A549 (cell line): ENCODE measurements at regions not wholly inside any gene's neighbourhood (a gene's known extent, or its start where the extent isn't known, plus 50 kb on each side); places are given as distances from the start of the nearest gene placed in this dataset.

Source experiments
- ATAC-seq, 2 experiments: fragments of 200-7000 bp in 1 of 2; fragments of >200 bp in 1 of 2; cut with Nextera tagmentation in 1 of 2; cut with Tn5 transposase in 1 of 2; 3 replicates each; pipeline versions ENCODE4 v1.8.0 to v1.9.1; 2018 to 2020; ENCODE audit warnings: mild to moderate bottlenecking in 1 of 2, moderate library complexity in 1 of 2
- CTCF ChIA-PET: fragments of 300-600 bp; sonication (Branson Sonifier 250); formaldehyde crosslinking; extraction: SDS; loops from one replicate; lab custom pipeline; 2021; ENCODE audit warnings: antibody characterized with exemption, inconsistent platforms; lab: Yijun Ruan, JAX
- POLR2A ChIA-PET: fragments of 350-600 bp; formaldehyde crosslinking; extraction: SDS; loops from one replicate; lab custom pipeline; 2021; ENCODE audit warnings: antibody characterized with exemption, inconsistent platforms; lab: Yijun Ruan, JAX
- DNase-seq, 2 experiments: peaks; one replicate each; pipeline versions ENCODE4 v3.0.0 to v3.0.0-alpha.2; 2011 to 2016; ENCODE audit warnings: low read depth in 1 of 2, low spot score in 1 of 2
- FAIRE-seq: peaks from 2 replicates; lab custom pipeline; 2011; peaks lifted over from hg19 to GRCh38; lab: Jason Lieb, UNC
- H3K27ac ChIP-seq, 2 experiments: fragments of >200 bp; sonication (Bioruptor Twin); formaldehyde crosslinking; 3 replicates each; pipeline ENCODE4 v1.5.1; 2016 to 2017
- H3K4me1 ChIP-seq: fragments of >200 bp; sonication (Bioruptor Twin); formaldehyde crosslinking; 3 replicates; pipeline ENCODE4 v1.6.1; 2016
- H3K4me2 ChIP-seq: fragments of >200 bp; sonication (Bioruptor Twin); formaldehyde crosslinking; 3 replicates; pipeline ENCODE4 v1.6.1; 2016
- H3K4me3 ChIP-seq: fragments of >200 bp; sonication (Bioruptor Twin); formaldehyde crosslinking; 3 replicates; pipeline ENCODE4 v1.5.1; 2016
- H3K9me3 ChIP-seq: fragments of >200 bp; sonication (Bioruptor Twin); formaldehyde crosslinking; 3 replicates; pipeline ENCODE4 v1.6.1; 2016
- ATOH8 ChIP-seq: fragments of 250-450 bp; sonication (Bioruptor Pico); IDR thresholded peaks from 2 replicates; pipeline ENCODE4 v1.5.0; 2020; ENCODE audit warnings: low read depth, mild to moderate bottlenecking, moderate library complexity
- BCL3 ChIP-seq: fragments of >200 bp; sonication (Bioruptor Twin); formaldehyde crosslinking; IDR thresholded peaks from 3 replicates; pipeline ENCODE4 v1.6.1; 2016
- CBX2 ChIP-seq: fragments of 200-600 bp; sonication (generic); IDR thresholded peaks from 2 replicates; pipeline ENCODE4 v1.6.1; 2016; ENCODE audit warnings: low read depth, mild to moderate bottlenecking, borderline replicate concordance
- CBX8 ChIP-seq: fragments of 200-600 bp; sonication (generic); IDR thresholded peaks from 2 replicates; pipeline ENCODE4 v1.6.1; 2016
- CEBPB ChIP-seq, 2 experiments: fragments of >200 bp in 1 of 2; sonication (Bioruptor Twin) in 1 of 2; formaldehyde crosslinking in 1 of 2; IDR thresholded peaks; 2 replicates each; pipeline ENCODE4 v1.6.1; 2012 to 2016
- CHD2 ChIP-seq: fragments of 150-350 bp; IDR thresholded peaks from 2 replicates; pipeline ENCODE4 v1.6.1; 2014; ENCODE audit warnings: low read length; ENCODE audit not compliant: partially characterized antibody
- CTCF ChIP-seq: fragments of >200 bp; sonication (Bioruptor Twin); formaldehyde crosslinking; IDR thresholded peaks from 3 replicates; pipeline ENCODE4 v1.5.1; 2016
- EHF ChIP-seq: fragments of 250-450 bp; sonication (Bioruptor Pico); IDR thresholded peaks from 2 replicates; pipeline ENCODE4 v1.5.0; 2020; ENCODE audit warnings: mild to moderate bottlenecking
- EP300 ChIP-seq, 2 experiments: fragments of >200 bp; sonication (Bioruptor Twin); formaldehyde crosslinking; IDR thresholded peaks; 2 replicates in 1 of 2; 3 replicates in 1 of 2; pipeline ENCODE4 v1.6.1; 2016 to 2017
- ESRRA ChIP-seq: fragments of 150-350 bp; IDR thresholded peaks from 2 replicates; pipeline ENCODE4 v1.6.1; 2014; ENCODE audit warnings: mild to moderate bottlenecking, low read length, borderline replicate concordance
- FOSL2 ChIP-seq, 2 experiments: fragments of 450-650 bp in 1 of 2; fragments of >200 bp in 1 of 2; sonication (Bioruptor Twin) in 1 of 2; formaldehyde crosslinking; IDR thresholded peaks; 2 replicates each; pipeline versions ENCODE4 v1.5.0 to v1.6.1; 2016 to 2020; ENCODE audit warnings: mild to moderate bottlenecking in 1 of 2, moderate library complexity in 1 of 2
- FOXS1 ChIP-seq: fragments of 250-450 bp; sonication (Bioruptor Pico); IDR thresholded peaks from 2 replicates; pipeline ENCODE4 v1.5.0; 2020; ENCODE audit warnings: mild to moderate bottlenecking, moderate library complexity
- HES2 ChIP-seq: fragments of >200 bp; sonication (Bioruptor Twin); formaldehyde crosslinking; IDR thresholded peaks from 2 replicates; pipeline ENCODE4 v1.6.1; 2016
- HOXA7 ChIP-seq: fragments of 250-450 bp; sonication (Bioruptor Pico); IDR thresholded peaks from 2 replicates; pipeline ENCODE4 v1.5.0; 2020; ENCODE audit warnings: mild to moderate bottlenecking, moderate library complexity
- NFE2L2 ChIP-seq: fragments of 150-350 bp; conservative IDR thresholded peaks from 2 replicates; pipeline ENCODE4 v1.6.1; 2014; ENCODE audit warnings: low read length
- NR3C1 ChIP-seq: fragments of >200 bp; sonication (Bioruptor Twin); formaldehyde crosslinking; IDR thresholded peaks from 3 replicates; pipeline ENCODE4 v1.6.1; 2017
- PBX3 ChIP-seq: IDR thresholded peaks from 2 replicates; pipeline ENCODE4 v1.6.1; 2012
- POLR2A ChIP-seq: IDR thresholded peaks from 2 replicates; pipeline ENCODE4 v1.6.1; 2012; ENCODE audit warnings: mild to moderate bottlenecking, low read length
- RARB ChIP-seq: fragments of 250-450 bp; sonication (Bioruptor Pico); IDR thresholded peaks from 2 replicates; pipeline ENCODE4 v1.8.0; 2021; ENCODE audit warnings: mild to moderate bottlenecking, moderate library complexity
- REST ChIP-seq: fragments of 200-600 bp; sonication (generic); IDR thresholded peaks from 2 replicates; pipeline ENCODE4 v1.6.1; 2016; ENCODE audit warnings: antibody characterized with exemption, mild to moderate bottlenecking, moderate library complexity
- RNF2 ChIP-seq: fragments of 200-600 bp; sonication (generic); IDR thresholded peaks from 2 replicates; pipeline ENCODE4 v1.6.1; 2016; ENCODE audit warnings: low read depth, mild to moderate bottlenecking, antibody characterized with exemption, moderate library complexity, borderline replicate concordance
- SREBF2 ChIP-seq: fragments of 450-650 bp; IDR thresholded peaks from 2 replicates; pipeline ENCODE4 v1.6.1; 2014; ENCODE audit warnings: mild to moderate bottlenecking, moderate library complexity
- TFCP2L1 ChIP-seq: fragments of 250-450 bp; sonication (Bioruptor Pico); IDR thresholded peaks from 2 replicates; pipeline ENCODE4 v1.5.0; 2021; ENCODE audit warnings: mild to moderate bottlenecking
- USF2 ChIP-seq: fragments of 450-650 bp; IDR thresholded peaks from 2 replicates; pipeline ENCODE4 v1.6.1; 2014; ENCODE audit warnings: antibody characterized with exemption
- ZC3H11A ChIP-seq: fragments of 450-650 bp; IDR thresholded peaks from 2 replicates; pipeline ENCODE4 v1.6.1; 2014; ENCODE audit warnings: antibody characterized with exemption, mild to moderate bottlenecking
- ZFP36 ChIP-seq: fragments of 450-650 bp; IDR thresholded peaks from 2 replicates; pipeline ENCODE4 v1.6.1; 2014; ENCODE audit warnings: borderline replicate concordance; ENCODE audit not compliant: partially characterized antibody
- ZNF302 ChIP-seq: fragments of 250-450 bp; sonication (Bioruptor Pico); IDR thresholded peaks from 2 replicates; pipeline ENCODE4 v1.9.0; 2021; ENCODE audit warnings: inconsistent platforms, mild to moderate bottlenecking, moderate library complexity
- ZSCAN20 ChIP-seq: fragments of 250-450 bp; sonication (Bioruptor Pico); IDR thresholded peaks from 2 replicates; pipeline ENCODE4 v1.8.0; 2022; ENCODE audit warnings: mild to moderate bottlenecking, moderate library complexity
- WGBS: methylation state at CpG from one replicate; pipeline ENCODE4 v1.1.6; 2017; ENCODE audit errors: missing lambda C conversion rate; 5-methylcytosine and 5-hydroxymethylcytosine counted together

- 6% methylated on average over 3 of the region's 3 CpGs for WGBS
- ChIA-PET POLR2A (no interaction called here), CTCF (no interaction called here)
- Histone ChIP-seq H3K9me3 (no peaks in the 10 kb centered on the region; the same call in 2 of the 3 replicates), H3K4me2 (no peak overlapping the region), H3K4me1 (no peaks in the 10 kb centered on the region), H3K4me3 (no peak overlapping the region), H3K27ac (no peak overlapping the region)
- no peak for DNase-seq
- TF ChIP-seq CEBPB (IDR thresholded peaks at IDR 0.05) = no peak
- TF ChIP-seq BCL3 = no peak
- no peak for TF ChIP-seq RNF2
- no peak for TF ChIP-seq SREBF2
- TF ChIP-seq PBX3 = no peak
- no peak for TF ChIP-seq POLR2A
- no peak for TF ChIP-seq NR3C1
- no peak for TF ChIP-seq ATOH8 (CRISPR knock-in tag)
- TF ChIP-seq EHF = no peak
- no peak for TF ChIP-seq CHD2
- no peak for TF ChIP-seq HOXA7
- TF ChIP-seq ZSCAN20 (CRISPR knock-in tag) = no peak
- TF ChIP-seq EP300 (IDR thresholded peaks at IDR 0.05) = no peak
- TF ChIP-seq RARB (CRISPR knock-in tag) = no peak
- no peak for TF ChIP-seq CBX2
- TF ChIP-seq ZC3H11A = no peak
- no peak for TF ChIP-seq HES2
- TF ChIP-seq ZNF302 (CRISPR knock-in tag) = no peak
- no peak for TF ChIP-seq ZFP36
- TF ChIP-seq TFCP2L1 = no peak
- no peak for FAIRE-seq
- ATAC-seq = no peak
Observed at GRCh38 chr5:105530716-105531261, 1968.2 kb upstream of the NUDT12 start.

GRCh38 chr5:105529851-105530250 is 1967.3 kb upstream of the NUDT12 start:
- POLR2A ChIA-PET = no interaction called here
- no peak for TF ChIP-seq REST
- no peak for TF ChIP-seq ESRRA
- no peak for TF ChIP-seq BCL3
- no peak for TF ChIP-seq NFE2L2
- TF ChIP-seq FOSL2 (IDR thresholded peaks at IDR 0.05) = no peak
- no peak for TF ChIP-seq FOSL2 (CRISPR knock-in tag; IDR thresholded peaks at IDR 0.05)
- no peak for TF ChIP-seq CBX2
- no peak for TF ChIP-seq FOXS1 (CRISPR knock-in tag)
- TF ChIP-seq SREBF2 = no peak
- no peak for TF ChIP-seq CTCF
- no peak for TF ChIP-seq CBX8
- no peak for TF ChIP-seq USF2
- TF ChIP-seq RARB (CRISPR knock-in tag) = no peak

More at GRCh38 chr5:105529851-105530250, 1967.3 kb upstream of the NUDT12 start:
- FAIRE-seq = no peak
- H3K9me3 ChIP-seq = no peaks in the 10 kb centered on the region; the same call in 1 of the 3 replicates
- H3K4me3 ChIP-seq = no peak overlapping the region
- no peak for DNase-seq
- no peak overlapping the region for H3K27ac ChIP-seq
- CTCF ChIA-PET = no interaction called here
- ATAC-seq = no peak
- no peaks in the 10 kb centered on the region for H3K4me1 ChIP-seq
- WGBS = 5% methylated on average over 5 of the region's 5 CpGs
- H3K4me2 ChIP-seq = no peak overlapping the region
